Hepatocyte (in vitro differentiated cells): ENCODE measurements at regions not wholly inside any gene's neighbourhood (a gene's known extent, or its start where the extent isn't known, plus 50 kb on each side); places are given as distances from the start of the nearest gene placed in this dataset.

Experiments
- CTCF ChIP-seq: fragments of 200-600 bp; sonication (generic); IDR thresholded peaks from 2 replicates; pipeline ENCODE4 v1.5.1; 2016; ENCODE audit warnings: antibody characterized with exemption, mild to moderate bottlenecking; ENCODE audit not compliant: poor library complexity
- EZH2 ChIP-seq: fragments of 200-600 bp; sonication (generic); IDR thresholded peaks from 2 replicates; pipeline ENCODE4 v1.6.1; 2016; ENCODE audit warnings: antibody characterized with exemption, mild to moderate bottlenecking, borderline replicate concordance

GRCh38 chr10:78260141-78260540, 226.5 kb downstream of the RPS24 start:
- TF ChIP-seq CTCF = peak; percentile 46
- no peak for TF ChIP-seq EZH2
